ENCODE measurements at regions not wholly inside any gene's neighbourhood (a gene's known extent, or its start where the extent isn't known, plus 50 kb on each side); places are given as distances from the start of the nearest gene placed in this dataset.

DNA sequence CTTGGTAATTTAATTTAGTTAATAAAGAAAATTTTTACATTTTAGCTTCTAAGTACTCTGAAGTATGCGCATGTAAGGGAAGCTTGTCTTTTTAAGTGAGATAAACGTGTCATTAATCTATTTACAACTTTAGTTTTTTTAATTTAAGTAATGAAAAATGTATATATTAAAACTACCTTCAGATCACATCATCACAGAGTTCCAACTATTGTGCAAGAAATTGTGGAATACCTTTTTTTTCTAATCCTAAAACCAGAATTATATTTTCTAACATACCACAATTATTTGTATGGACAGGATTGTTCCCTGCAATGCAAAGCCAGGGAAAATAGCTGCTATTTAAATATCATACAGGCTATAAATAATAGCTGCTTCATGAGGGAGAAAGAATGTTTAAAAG lies 303.2 kb upstream of the KCND2 start:
- no peak for TF ChIP-seq EP300 (IDR thresholded peaks at IDR 0.05)
- TF ChIP-seq, protein P1, sequence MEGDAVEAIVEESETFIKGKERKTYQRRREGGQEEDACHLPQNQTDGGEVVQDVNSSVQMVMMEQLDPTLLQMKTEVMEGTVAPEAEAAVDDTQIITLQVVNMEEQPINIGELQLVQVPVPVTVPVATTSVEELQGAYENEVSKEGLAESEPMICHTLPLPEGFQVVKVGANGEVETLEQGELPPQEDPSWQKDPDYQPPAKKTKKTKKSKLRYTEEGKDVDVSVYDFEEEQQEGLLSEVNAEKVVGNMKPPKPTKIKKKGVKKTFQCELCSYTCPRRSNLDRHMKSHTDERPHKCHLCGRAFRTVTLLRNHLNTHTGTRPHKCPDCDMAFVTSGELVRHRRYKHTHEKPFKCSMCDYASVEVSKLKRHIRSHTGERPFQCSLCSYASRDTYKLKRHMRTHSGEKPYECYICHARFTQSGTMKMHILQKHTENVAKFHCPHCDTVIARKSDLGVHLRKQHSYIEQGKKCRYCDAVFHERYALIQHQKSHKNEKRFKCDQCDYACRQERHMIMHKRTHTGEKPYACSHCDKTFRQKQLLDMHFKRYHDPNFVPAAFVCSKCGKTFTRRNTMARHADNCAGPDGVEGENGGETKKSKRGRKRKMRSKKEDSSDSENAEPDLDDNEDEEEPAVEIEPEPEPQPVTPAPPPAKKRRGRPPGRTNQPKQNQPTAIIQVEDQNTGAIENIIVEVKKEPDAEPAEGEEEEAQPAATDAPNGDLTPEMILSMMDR (IDR thresholded peaks at IDR 0.05): no peak
- TF ChIP-seq POLR2A (IDR thresholded peaks at IDR 0.05): no peak
- no peaks in the 10 kb centered on the region for H3K4me1 ChIP-seq
- no peak overlapping the region for H3K27ac ChIP-seq
- no peaks in the 10 kb centered on the region for H3K9me3 ChIP-seq
- WGBS, 2 donors: 82 to 90% methylated on average over 2 of the region's 2 CpGs
- no peaks in the 10 kb centered on the region for H3K36me3 ChIP-seq
- H3K27me3 ChIP-seq: no peaks in the 10 kb centered on the region
- no peak for DNase-seq (ENCODE audit: low spot score in 2 of 2)
- no peak overlapping the region for H3K4me3 ChIP-seq

DNA sequence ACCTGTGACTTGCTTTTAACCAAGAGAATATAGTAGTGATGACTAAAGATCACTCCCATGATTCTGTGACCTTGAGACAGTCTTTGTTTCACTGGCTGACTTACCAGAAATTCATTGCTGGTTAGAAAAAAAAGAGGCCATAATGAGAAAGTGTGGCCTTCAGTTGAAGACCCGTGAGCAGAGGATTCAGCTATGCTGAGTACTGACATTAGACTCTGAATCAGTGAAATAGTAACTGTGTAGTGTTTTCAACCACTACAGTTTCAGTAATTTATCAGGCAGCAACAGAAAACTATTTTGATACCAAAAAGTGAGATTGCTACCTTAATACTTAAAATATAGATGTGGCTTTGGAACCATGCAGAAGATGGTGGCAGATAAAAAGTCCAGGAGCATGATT lies 298.0 kb upstream of the KCND2 start:
- 62 to 76% methylated on average over 1 of the region's 1 CpG for WGBS, 2 donors
- TF ChIP-seq, protein P1 (IDR thresholded peaks at IDR 0.05): no peak
- TF ChIP-seq POLR2A (IDR thresholded peaks at IDR 0.05) (no peak), EP300 (IDR thresholded peaks at IDR 0.05) (no peak)

DNA sequence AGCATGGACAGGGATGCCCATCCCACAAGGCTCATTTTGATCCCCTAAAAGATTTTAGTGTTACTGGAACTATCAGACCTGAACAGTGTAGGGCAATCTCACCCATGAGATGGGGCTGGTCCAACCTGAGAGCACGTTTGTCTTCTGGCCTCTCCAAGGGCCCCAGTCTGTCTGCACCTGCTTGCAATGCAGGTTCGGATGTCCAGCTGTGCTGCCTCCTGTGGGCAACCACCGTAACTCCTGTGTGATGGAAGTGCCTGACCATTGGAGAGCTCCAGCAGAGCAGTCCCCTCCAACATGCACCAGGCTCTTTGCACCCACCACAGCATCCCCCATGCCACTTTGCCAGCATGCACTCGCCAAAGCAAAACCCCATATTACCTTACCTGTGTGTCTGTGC lies 290.1 kb upstream of the KCND2 start:
- no peak for DNase-seq (ENCODE audit: low spot score in 2 of 2)
- no peaks in the 10 kb centered on the region for H3K36me3 ChIP-seq
- WGBS, 2 donors: 82 to 88% methylated on average over 2 to 4 of the region's 4 CpGs
- no peak overlapping the region for H3K4me3 ChIP-seq
- no peaks in the 10 kb centered on the region for H3K4me1 ChIP-seq
- H3K27ac ChIP-seq: no peak overlapping the region
- TF ChIP-seq, protein P1 (IDR thresholded peaks at IDR 0.05): no peak
- TF ChIP-seq POLR2A (IDR thresholded peaks at IDR 0.05): no peak
- no peak for TF ChIP-seq EP300 (IDR thresholded peaks at IDR 0.05)
- no peaks in the 10 kb centered on the region for H3K27me3 ChIP-seq
- H3K9me3 ChIP-seq: no peaks in the 10 kb centered on the region

More for the DNA sequence above, 298.0 kb upstream of the KCND2 start:
- DNase-seq (ENCODE audit: low spot score in 2 of 2): no peak
- Histone ChIP-seq H3K9me3 (no peaks in the 10 kb centered on the region), H3K36me3 (no peaks in the 10 kb centered on the region), H3K4me1 (no peaks in the 10 kb centered on the region), H3K4me3 (no peak overlapping the region), H3K27ac (no peak overlapping the region), H3K27me3 (no peaks in the 10 kb centered on the region)

DNA sequence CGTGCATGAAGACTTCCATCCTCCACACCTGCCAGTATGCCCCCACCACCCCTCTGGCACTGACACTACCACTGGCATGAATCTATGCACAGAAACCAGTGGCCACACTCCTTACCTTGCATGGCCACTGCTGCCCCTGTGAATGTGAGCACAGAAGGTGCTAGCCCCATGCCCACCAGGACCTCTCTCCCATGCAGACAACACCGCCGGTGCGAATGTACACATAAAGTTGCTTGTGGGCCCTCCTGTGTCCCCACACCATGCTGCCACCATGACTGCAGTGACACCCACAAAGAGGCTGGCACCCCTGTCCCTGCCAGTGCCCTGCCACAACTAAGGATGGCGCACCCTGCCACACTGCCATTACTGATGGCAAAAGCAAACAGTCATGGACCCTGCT lies 289.5 kb upstream of the KCND2 start:
- 94 to 97% methylated on average over 5 of the region's 5 CpGs for WGBS, 2 donors
- no peaks in the 10 kb centered on the region for H3K27me3 ChIP-seq
- H3K4me3 ChIP-seq: no peak overlapping the region
- no peak overlapping the region for H3K27ac ChIP-seq
- no peak for DNase-seq (ENCODE audit: low spot score in 2 of 2)
- H3K36me3 ChIP-seq: no peaks in the 10 kb centered on the region
- no peaks in the 10 kb centered on the region for H3K4me1 ChIP-seq
- no peak for TF ChIP-seq EP300 (IDR thresholded peaks at IDR 0.05)
- TF ChIP-seq POLR2A (IDR thresholded peaks at IDR 0.05): no peak
- TF ChIP-seq, protein P1 (IDR thresholded peaks at IDR 0.05): no peak
- H3K9me3 ChIP-seq: no peaks in the 10 kb centered on the region

DNA sequence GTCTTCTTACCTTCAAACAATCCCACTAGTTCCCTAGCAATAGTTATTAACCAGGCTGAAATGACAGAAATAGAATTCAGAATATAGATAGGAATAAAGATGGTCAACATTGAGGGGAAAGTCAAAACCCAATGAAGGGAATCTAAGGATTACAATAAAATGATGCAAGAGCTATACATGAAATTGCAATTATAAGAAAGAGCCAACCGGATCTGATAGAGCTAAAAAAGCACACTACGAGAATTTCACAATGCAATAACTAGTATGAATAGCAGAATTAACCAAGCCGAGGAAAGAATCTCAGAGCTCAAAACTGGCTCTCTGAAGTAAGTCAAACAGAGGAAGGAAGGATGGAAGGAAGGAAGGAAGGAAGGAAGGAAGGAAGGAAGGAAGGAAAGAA lies 288.7 kb upstream of the KCND2 start:
- Histone ChIP-seq H3K27ac (no peak overlapping the region), H3K27me3 (no peaks in the 10 kb centered on the region), H3K9me3 (no peaks in the 10 kb centered on the region), H3K36me3 (no peaks in the 10 kb centered on the region), H3K4me3 (no peak overlapping the region), H3K4me1 (no peaks in the 10 kb centered on the region)
- 82 to 93% methylated on average over 3 of the region's 3 CpGs for WGBS, 2 donors
- no peak for TF ChIP-seq POLR2A (IDR thresholded peaks at IDR 0.05)
- no peak for TF ChIP-seq EP300 (IDR thresholded peaks at IDR 0.05)
- TF ChIP-seq, protein P1 (IDR thresholded peaks at IDR 0.05): no peak
- DNase-seq (ENCODE audit: low spot score in 2 of 2): no peak

Data from tibial nerve (tissue), 4 donors.